ENCODE measurements at regions not wholly inside any gene's neighbourhood (a gene's known extent, or its start where the extent isn't known, plus 50 kb on each side); places are given as distances from the start of the nearest gene placed in this dataset.

- no peak for TF ChIP-seq Cebpa-rat (IDR thresholded peaks at IDR 0.05)
These were observed 440.5 kb upstream of the SGCD start for GRCh38 chr5:155886311-155887031.

GRCh38 chr5:155895484-155895883 is 431.5 kb upstream of the SGCD start:
- Histone ChIP-seq H3K4me3 (no peak overlapping the region), H3K9me3 (no peaks in the 10 kb centered on the region), H3K9ac (no peak overlapping the region), H4K20me1 (no peaks in the 10 kb centered on the region), H3K36me3 (no peaks in the 10 kb centered on the region), H3K4me2 (no peak overlapping the region), H3K27me3 (no peaks in the 10 kb centered on the region), H3K27ac (no peak overlapping the region), H3K4me1 (no peaks in the 10 kb centered on the region)
- TF ChIP-seq Cebpa-rat (IDR thresholded peaks at IDR 0.05), result no peak

More at GRCh38 chr5:155886311-155887031, 440.5 kb upstream of the SGCD start:
- Histone ChIP-seq H3K27ac (no peak overlapping the region), H3K4me3 (no peak overlapping the region), H3K9ac (no peak overlapping the region), H3K36me3 (no peaks in the 10 kb centered on the region), H3K27me3 (no peaks in the 10 kb centered on the region), H3K4me1 (peaks cover 4% of the 10 kb centered on the region; the same call in 1 of the 2 replicates), H4K20me1 (no peaks in the 10 kb centered on the region), H3K4me2 (no peak overlapping the region), H3K9me3 (no peaks in the 10 kb centered on the region)

GRCh38 chr5:155897761-155898160 is 429.2 kb upstream of the SGCD start:
- Histone ChIP-seq H3K9ac (no peak overlapping the region), H3K4me1 (no peaks in the 10 kb centered on the region), H3K27ac (no peak overlapping the region), H3K4me3 (no peak overlapping the region), H3K4me2 (no peak overlapping the region), H3K9me3 (no peaks in the 10 kb centered on the region), H3K27me3 (no peaks in the 10 kb centered on the region), H4K20me1 (no peaks in the 10 kb centered on the region), H3K36me3 (no peaks in the 10 kb centered on the region)
- no peak for TF ChIP-seq Cebpa-rat (IDR thresholded peaks at IDR 0.05)

GRCh38 chr5:155898284-155898683 is 428.7 kb upstream of the SGCD start:
- no peak overlapping the region for H3K4me3 ChIP-seq
- H3K9ac ChIP-seq, result no peak overlapping the region
- no peaks in the 10 kb centered on the region for H3K36me3 ChIP-seq
- no peaks in the 10 kb centered on the region for H4K20me1 ChIP-seq
- no peaks in the 10 kb centered on the region for H3K4me1 ChIP-seq
- no peaks in the 10 kb centered on the region for H3K9me3 ChIP-seq
- H3K27me3 ChIP-seq, result no peaks in the 10 kb centered on the region
- H3K27ac ChIP-seq, result no peak overlapping the region
- TF ChIP-seq Cebpa-rat (IDR thresholded peaks at IDR 0.05), result no peak
- no peak overlapping the region for H3K4me2 ChIP-seq

- Histone ChIP-seq H3K27ac (no peak overlapping the region), H3K9me3 (no peaks in the 10 kb centered on the region), H3K27me3 (no peaks in the 10 kb centered on the region), H4K20me1 (no peaks in the 10 kb centered on the region), H3K9ac (no peak overlapping the region), H3K4me3 (no peak overlapping the region), H3K36me3 (no peaks in the 10 kb centered on the region), H3K4me2 (no peak overlapping the region), H3K4me1 (no peaks in the 10 kb centered on the region)
- no peak for TF ChIP-seq Cebpa-rat (IDR thresholded peaks at IDR 0.05)
These were observed 423.2 kb upstream of the SGCD start for GRCh38 chr5:155903791-155904190.

- H3K36me3 ChIP-seq, result no peaks in the 10 kb centered on the region
- H3K4me2 ChIP-seq, result no peak overlapping the region
- no peak overlapping the region for H3K9ac ChIP-seq
- H3K4me3 ChIP-seq, result no peak overlapping the region
- no peaks in the 10 kb centered on the region for H3K9me3 ChIP-seq
- H3K4me1 ChIP-seq, result no peaks in the 10 kb centered on the region
- no peaks in the 10 kb centered on the region for H4K20me1 ChIP-seq
- no peaks in the 10 kb centered on the region for H3K27me3 ChIP-seq
- H3K27ac ChIP-seq, result no peak overlapping the region
- TF ChIP-seq Cebpa-rat (IDR thresholded peaks at IDR 0.05), result no peak
These were observed 421.6 kb upstream of the SGCD start for GRCh38 chr5:155905364-155905763.

GRCh38 chr5:155906046-155906445 is 420.9 kb upstream of the SGCD start:
- no peaks in the 10 kb centered on the region for H3K27me3 ChIP-seq
- no peak overlapping the region for H3K4me3 ChIP-seq
- no peak overlapping the region for H3K27ac ChIP-seq
- no peaks in the 10 kb centered on the region for H4K20me1 ChIP-seq
- no peaks in the 10 kb centered on the region for H3K9me3 ChIP-seq
- no peaks in the 10 kb centered on the region for H3K36me3 ChIP-seq
- TF ChIP-seq Cebpa-rat (IDR thresholded peaks at IDR 0.05), result no peak
- no peaks in the 10 kb centered on the region for H3K4me1 ChIP-seq
- no peak overlapping the region for H3K4me2 ChIP-seq
- H3K9ac ChIP-seq, result no peak overlapping the region

GRCh38 chr5:155908543-155908942 is 418.4 kb upstream of the SGCD start:
- H3K9ac ChIP-seq, result no peak overlapping the region
- no peak overlapping the region for H3K4me2 ChIP-seq
- no peaks in the 10 kb centered on the region for H3K4me1 ChIP-seq
- no peaks in the 10 kb centered on the region for H3K27me3 ChIP-seq
- no peak for TF ChIP-seq Cebpa-rat (IDR thresholded peaks at IDR 0.05)
- no peak overlapping the region for H3K4me3 ChIP-seq
- H3K36me3 ChIP-seq, result no peaks in the 10 kb centered on the region
- H3K9me3 ChIP-seq, result no peaks in the 10 kb centered on the region
- H3K27ac ChIP-seq, result no peak overlapping the region
- H4K20me1 ChIP-seq, result no peaks in the 10 kb centered on the region

GRCh38 chr5:155912291-155912690 is 414.7 kb upstream of the SGCD start:
- H3K4me1 ChIP-seq, result no peaks in the 10 kb centered on the region
- H3K9ac ChIP-seq, result no peak overlapping the region

GRCh38 chr5:155914766-155915165 is 412.2 kb upstream of the SGCD start:
- TF ChIP-seq Cebpa-rat (IDR thresholded peaks at IDR 0.05), result no peak
- no peak overlapping the region for H3K4me2 ChIP-seq
- no peaks in the 10 kb centered on the region for H3K4me1 ChIP-seq
- H3K9ac ChIP-seq, result no peak overlapping the region
- no peak overlapping the region for H3K4me3 ChIP-seq
- no peaks in the 10 kb centered on the region for H3K9me3 ChIP-seq
- H3K36me3 ChIP-seq, result no peaks in the 10 kb centered on the region
- no peaks in the 10 kb centered on the region for H4K20me1 ChIP-seq
- H3K27ac ChIP-seq, result no peak overlapping the region
- no peaks in the 10 kb centered on the region for H3K27me3 ChIP-seq

More at GRCh38 chr5:155912291-155912690, 414.7 kb upstream of the SGCD start:
- no peaks in the 10 kb centered on the region for H3K36me3 ChIP-seq
- H3K9me3 ChIP-seq, result no peaks in the 10 kb centered on the region
- H3K27ac ChIP-seq, result no peak overlapping the region
- no peaks in the 10 kb centered on the region for H3K27me3 ChIP-seq
- no peaks in the 10 kb centered on the region for H4K20me1 ChIP-seq
- H3K4me3 ChIP-seq, result no peak overlapping the region
- no peak for TF ChIP-seq Cebpa-rat (IDR thresholded peaks at IDR 0.05)
- no peak overlapping the region for H3K4me2 ChIP-seq

- no peaks in the 10 kb centered on the region for H3K36me3 ChIP-seq
- no peak overlapping the region for H3K4me3 ChIP-seq
- no peaks in the 10 kb centered on the region for H3K27me3 ChIP-seq
- H3K9ac ChIP-seq, result no peak overlapping the region
- no peaks in the 10 kb centered on the region for H3K9me3 ChIP-seq
- TF ChIP-seq Cebpa-rat (IDR thresholded peaks at IDR 0.05), result no peak
- H3K4me2 ChIP-seq, result no peak overlapping the region
- H4K20me1 ChIP-seq, result no peaks in the 10 kb centered on the region
- H3K27ac ChIP-seq, result no peak overlapping the region
- no peaks in the 10 kb centered on the region for H3K4me1 ChIP-seq
These were observed 411.4 kb upstream of the SGCD start for GRCh38 chr5:155915601-155916000.

All from BLaER1 (cell line).